IMR-90 (cell line): ENCODE measurements at regions not wholly inside any gene's neighbourhood (a gene's known extent, or its start where the extent isn't known, plus 50 kb on each side); places are given as distances from the start of the nearest gene placed in this dataset.

Experiments
- ATAC-seq: fragments of 200-7000 bp; cut with Tn5 transposase; 2 replicates; pipeline ENCODE4 v1.9.1; 2020; ENCODE audit warnings: low read depth, mild to moderate bottlenecking, moderate library complexity
- BruUV-seq: library from RNA; stranded (reverse); fragments of 400-500 nt; replicated peaks from 2 replicates; lab custom pipeline; 2021; lab: Mats Ljungman, UMichigan
- CTCF ChIA-PET: fragments of 300-600 bp; formaldehyde crosslinking; extraction: SDS; loops from one replicate; lab custom pipeline; 2021; ENCODE audit warnings: antibody characterized with exemption; lab: Yijun Ruan, JAX
- POLR2A ChIA-PET: fragments of 300-600 bp; sonication (Branson Sonifier 250); formaldehyde crosslinking; loops from one replicate; lab custom pipeline; 2022; ENCODE audit warnings: antibody characterized with exemption; ENCODE audit not compliant: unreplicated experiment; lab: Charles Lee
- DNase-seq: peaks from one replicate; pipeline ENCODE4 v3.0.0; 2013
- H2AFZ ChIP-seq: replicated peaks from 2 replicates; pipeline ENCODE3; 2013; ENCODE audit warnings: low read length, mild to moderate bottlenecking; ENCODE audit not compliant: poor library complexity
- H2AK5ac ChIP-seq: 2 replicates; pipeline ENCODE4 v1.6.1; 2013; ENCODE audit warnings: low read depth, low read length, inconsistent platforms
- H2AK9ac ChIP-seq: replicated peaks from 2 replicates; pipeline ENCODE3; 2013; ENCODE audit warnings: mild to moderate bottlenecking, low read depth, low read length, moderate library complexity; ENCODE audit not compliant: poor library complexity
- H2BK120ac ChIP-seq: 2 replicates; pipeline ENCODE4 v1.6.1; 2013; ENCODE audit warnings: low read depth, low read length, inconsistent platforms
- H2BK15ac ChIP-seq: 3 replicates; pipeline ENCODE4 v1.6.1; 2013; ENCODE audit warnings: low read depth, low read length, inconsistent platforms
- H2BK20ac ChIP-seq: 2 replicates; pipeline ENCODE4 v1.6.1; 2013; ENCODE audit warnings: low read depth, mild to moderate bottlenecking, inconsistent platforms, low read length, moderate library complexity
- H2BK5ac ChIP-seq: 2 replicates; pipeline ENCODE4 v1.6.1; 2013; ENCODE audit warnings: mild to moderate bottlenecking, low read depth, low read length, inconsistent platforms; ENCODE audit not compliant: poor library complexity, severe bottlenecking
- H3K14ac ChIP-seq: replicated peaks from 2 replicates; pipeline ENCODE4 v1.6.1; 2013; ENCODE audit warnings: low read depth, low read length, inconsistent platforms
- H3K18ac ChIP-seq: 2 replicates; pipeline ENCODE4 v1.6.1; 2013; ENCODE audit warnings: low read depth, low read length, control low read depth
- H3K23ac ChIP-seq: 2 replicates; pipeline ENCODE4 v1.6.1; 2013; ENCODE audit warnings: low read depth, low read length, inconsistent platforms
- H3K27ac ChIP-seq: 2 replicates; pipeline ENCODE4 v1.5.1; 2013; ENCODE audit warnings: mild to moderate bottlenecking, control low read depth, low read length; ENCODE audit not compliant: insufficient read depth
- H3K27me3 ChIP-seq: 2 replicates; pipeline ENCODE4 v1.6.1; 2013; ENCODE audit warnings: low read length; ENCODE audit not compliant: control insufficient read depth, insufficient read depth
- H3K36me3 ChIP-seq: 2 replicates; pipeline ENCODE4 v1.6.1; 2013; ENCODE audit warnings: low read length, mixed read lengths; ENCODE audit not compliant: control insufficient read depth, insufficient read depth
- H3K4ac ChIP-seq: 2 replicates; pipeline ENCODE4 v1.6.1; 2013; ENCODE audit warnings: low read depth, low read length, inconsistent platforms
- H3K4me1 ChIP-seq: 2 replicates; pipeline ENCODE4 v1.6.1; 2013; ENCODE audit warnings: low read length, mixed read lengths; ENCODE audit not compliant: control insufficient read depth, insufficient read depth
- H3K4me2 ChIP-seq: 2 replicates; pipeline ENCODE4 v1.6.1; 2013; ENCODE audit warnings: low read depth, mild to moderate bottlenecking, control low read depth, low read length, moderate library complexity
- H3K4me3 ChIP-seq: 2 replicates; pipeline ENCODE4 v1.5.1; 2013; ENCODE audit warnings: low read depth, mild to moderate bottlenecking, control low read depth, low read length, moderate library complexity; ENCODE audit not compliant: insufficient read depth
- H3K56ac ChIP-seq: 2 replicates; pipeline ENCODE4 v1.6.1; 2013; ENCODE audit warnings: low read length, inconsistent platforms; ENCODE audit not compliant: insufficient read depth; ENCODE audit errors: extremely low read depth
- H3K79me1 ChIP-seq, 2 experiments: 2 replicates each; pipeline ENCODE4 v1.6.1; 2013; ENCODE audit warnings: low read length in 2 of 2, inconsistent platforms in 1 of 2, low read depth in 1 of 2
- H3K9ac ChIP-seq: 2 replicates; pipeline ENCODE4 v1.6.1; 2013; ENCODE audit warnings: low read depth, low read length, control low read depth
- H3K9me1 ChIP-seq: 2 replicates; pipeline ENCODE4 v1.6.1; 2013; ENCODE audit warnings: low read length, inconsistent platforms; ENCODE audit not compliant: insufficient read depth
- H3K9me3 ChIP-seq: 2 replicates; pipeline ENCODE4 v1.6.1; 2013; ENCODE audit warnings: low read length; ENCODE audit not compliant: control insufficient read depth, insufficient read depth
- H4K20me1 ChIP-seq: 2 replicates; pipeline ENCODE4 v1.6.1; 2013; ENCODE audit warnings: low read length, inconsistent platforms; ENCODE audit not compliant: insufficient read depth
- H4K5ac ChIP-seq: 2 replicates; pipeline ENCODE4 v1.6.1; 2013; ENCODE audit warnings: mild to moderate bottlenecking, low read depth, low read length, control low read depth
- H4K8ac ChIP-seq, 2 experiments: 2 replicates each; pipeline ENCODE4 v1.6.1; 2013; ENCODE audit warnings: low read depth in 2 of 2, low read length in 2 of 2, control low read depth in 1 of 2, inconsistent platforms in 1 of 2
- H4K91ac ChIP-seq: 2 replicates; pipeline ENCODE4 v1.6.1; 2013; ENCODE audit warnings: low read depth, low read length, inconsistent platforms; ENCODE audit not compliant: insufficient read depth
- CEBPB ChIP-seq: IDR thresholded peaks from 2 replicates; pipeline ENCODE4 v1.6.1; 2012; ENCODE audit warnings: low read depth, low read length, improper control_type of control experiment
- CHD1 ChIP-seq: IDR thresholded peaks from 2 replicates; pipeline ENCODE4 v1.6.1; 2012; ENCODE audit warnings: low read depth, low read length, improper control_type of control experiment
- MAFK ChIP-seq: IDR thresholded peaks from 2 replicates; pipeline ENCODE4 v1.6.1; 2012; ENCODE audit warnings: low read depth, low read length, improper control_type of control experiment
- MXI1 ChIP-seq: IDR thresholded peaks from 2 replicates; pipeline ENCODE4 v1.6.1; 2012; ENCODE audit warnings: low read depth, mild to moderate bottlenecking, low read length, moderate library complexity, borderline replicate concordance
- WGBS, 2 experiments: methylation state at CpG; one replicate each; pipeline versions ENCODE4 v1.1.5 to v1.1.7; 2013; ENCODE audit warnings: missing lambda C conversion rate in 2 of 2; ENCODE audit not compliant: insufficient read length in 1 of 2; ENCODE audit errors: extremely low coverage in 2 of 2; 5-methylcytosine and 5-hydroxymethylcytosine counted together
- dilution Hi-C: fragments of 300-500 bp; cut with HindIII; formaldehyde crosslinking; loops from one replicate; pipeline ENCODE4 v1.14.3; 2018; ENCODE audit warnings: low sequenced_read_pairs; ENCODE audit not compliant: unreplicated experiment
- in situ Hi-C: fragments of 300-500 bp; cut with MboI; formaldehyde crosslinking; loops from 3 replicates; pipeline ENCODE4 v1.14.3; 2019; ENCODE audit warnings: low sequenced_read_pairs, inconsistent platforms, mixed read lengths
- intact Hi-C: fragments of 100-400 bp; cut with micrococcal nuclease; formaldehyde crosslinking; loops from 2 replicates; pipeline ENCODE4 v1.10.0; 2022

GRCh38 chr12:28606967-28607557 is 416.8 kb downstream of the CCDC91 start:
- Histone ChIP-seq H3K27me3 (no peaks in the 10 kb centered on the region), H2BK120ac (no peak overlapping the region), H3K4me3 (no peak overlapping the region), H3K27ac (no peak overlapping the region), H3K9me1 (peaks cover 5% of the 10 kb centered on the region; the same call in 1 of the 2 replicates), H3K18ac (no peak overlapping the region), H3K4me1 (peaks cover 7% of the 10 kb centered on the region), H2BK5ac (no peak overlapping the region), H4K20me1 (no peaks in the 10 kb centered on the region), H2AK5ac (no peak overlapping the region), H3K79me1 (no peaks in the 10 kb centered on the region), H4K5ac (no peak overlapping the region), H3K36me3 (no peaks in the 10 kb centered on the region), H3K56ac (no peak overlapping the region), H2BK15ac (no peak overlapping the region), H2AFZ (no peak overlapping the region), H3K4me2 (no peak overlapping the region), H3K4ac (no peak overlapping the region), H3K23ac (no peak overlapping the region), H3K14ac (no peak overlapping the region), H2BK20ac (no peak overlapping the region), H4K91ac (no peak overlapping the region), H3K9ac (no peak overlapping the region), H4K8ac (no peak overlapping the region), H3K9me3 (peaks cover 11% of the 10 kb centered on the region), H2AK9ac (no peak overlapping the region)
- DNase-seq (no peak), ATAC-seq (no peak)
- no TSS peak for BruUV-seq
- ChIA-PET CTCF (no interaction called here), POLR2A (no interaction called here)
- intact Hi-C loops (no loop called here), in situ Hi-C loops (no loop called here), dilution Hi-C loops (no loop called here)
- no CpG with 5 or more reads among the region's 1 CpG for WGBS, 2 experiments
- TF ChIP-seq MXI1 (no peak), MAFK (no peak), CEBPB (no peak), CHD1 (no peak)
